ENCODE measurements at regions not wholly inside any gene's neighbourhood (a gene's known extent, or its start where the extent isn't known, plus 50 kb on each side); places are given as distances from the start of the nearest gene placed in this dataset.

GRCh38 chrX:42946544-42947194 lies 168.7 kb upstream of the PPP1R2C start:
- peak; percentile 40 for DNase-seq

- DNase-seq, result peak; percentile 65
Measured at GRCh38 chrX:42948723-42949657, 171.0 kb upstream of the PPP1R2C start.

GRCh38 chrX:42951747-42952146 lies 173.8 kb upstream of the PPP1R2C start:
- no peak for DNase-seq

GRCh38 chrX:42952621-42953020 lies 174.7 kb upstream of the PPP1R2C start:
- DNase-seq, result no peak

GRCh38 chrX:42954880-42955279 lies 176.9 kb upstream of the PPP1R2C start:
- DNase-seq, result no peak

- no peak for DNase-seq
Measured at GRCh38 chrX:42955349-42955748, 177.4 kb upstream of the PPP1R2C start.

GRCh38 chrX:42967681-42968300 lies 189.8 kb upstream of the PPP1R2C start:
- DNase-seq, result no peak

- DNase-seq, result no peak
Measured at GRCh38 chrX:42973321-42973720, 195.4 kb upstream of the PPP1R2C start.

GRCh38 chrX:42975906-42976305 lies 197.9 kb upstream of the PPP1R2C start:
- no peak for DNase-seq

GRCh38 chrX:42976746-42977366 lies 198.9 kb upstream of the PPP1R2C start:
- DNase-seq, result no peak

GRCh38 chrX:42978655-42979379 lies 200.9 kb upstream of the PPP1R2C start:
- DNase-seq, result no peak

GRCh38 chrX:42988700-42989099 lies 210.7 kb upstream of the PPP1R2C start:
- DNase-seq, result no peak

GRCh38 chrX:42992199-42992943 lies 214.4 kb upstream of the PPP1R2C start:
- DNase-seq, result no peak

- no peak for DNase-seq
Measured at GRCh38 chrX:42996861-42997260, 218.9 kb upstream of the PPP1R2C start.

- no peak for DNase-seq
Measured at GRCh38 chrX:43000121-43000520, 222.2 kb upstream of the PPP1R2C start.

- no peak for DNase-seq
Measured at GRCh38 chrX:43002526-43003203, 224.7 kb upstream of the PPP1R2C start.

GRCh38 chrX:43003204-43003565 lies 225.2 kb upstream of the PPP1R2C start:
- DNase-seq, result no peak

GRCh38 chrX:43003939-43004338 lies 226.0 kb upstream of the PPP1R2C start:
- DNase-seq, result no peak

- no peak for DNase-seq
Measured at GRCh38 chrX:43005561-43005960, 227.6 kb upstream of the PPP1R2C start.

- DNase-seq, result no peak
Measured at GRCh38 chrX:43008356-43008755, 230.4 kb upstream of the PPP1R2C start.

GRCh38 chrX:43016021-43016420 lies 238.1 kb upstream of the PPP1R2C start:
- no peak for DNase-seq

Measured in CD4-positive, alpha-beta T cell treated with Interleukin-12 subunit alpha and Interleukin-12 subunit beta, for 1 hour (primary cell).